HG02759 (cell line): ENCODE measurements at regions not wholly inside any gene's neighbourhood (a gene's known extent, or its start where the extent isn't known, plus 50 kb on each side); places are given as distances from the start of the nearest gene placed in this dataset.
"Not testable (repeated sequence)": the region's sequence is repeated elsewhere in the genome, so short reads cannot be mapped to it uniquely, and the experiment has no call there.

Experiments used
- ATAC-seq: cut with Tn5 transposase; IDR thresholded peaks from one replicate; pipeline ENCODE4 v1.9.1; 2021; ENCODE audit warnings: mild to moderate bottlenecking, moderate library complexity; ENCODE audit not compliant: unreplicated experiment

- ATAC-seq, result not testable (repeated sequence)
Measured at GRCh38 chr7:81374641-81375040, 395.2 kb downstream of the HGF start.

GRCh38 chr7:81370822-81371221 is 399.0 kb downstream of the HGF start:
- ATAC-seq, result no peak

GRCh38 chr7:81367326-81367931 is 402.4 kb downstream of the HGF start:
- no peak for ATAC-seq

GRCh38 chr7:81366546-81366945 is 403.3 kb downstream of the HGF start:
- no peak for ATAC-seq

- ATAC-seq, result no peak
Measured at GRCh38 chr7:81361769-81362312, 408.0 kb downstream of the HGF start.

GRCh38 chr7:81355911-81356310 is 413.9 kb downstream of the HGF start:
- no peak for ATAC-seq

GRCh38 chr7:81349044-81349443 is 420.8 kb downstream of the HGF start:
- ATAC-seq, result no peak

- no peak for ATAC-seq
Measured at GRCh38 chr7:81339946-81340345, 421.1 kb upstream of the SEMA3C start.

GRCh38 chr7:81333536-81333935 is 414.7 kb upstream of the SEMA3C start:
- no peak for ATAC-seq

- ATAC-seq, result no peak
Measured at GRCh38 chr7:81333004-81333403, 414.2 kb upstream of the SEMA3C start.

- no peak for ATAC-seq
Measured at GRCh38 chr7:81331061-81332018, 412.5 kb upstream of the SEMA3C start.

- no peak for ATAC-seq
Measured at GRCh38 chr7:81330108-81330507, 411.3 kb upstream of the SEMA3C start.

GRCh38 chr7:81327468-81328266 is 408.8 kb upstream of the SEMA3C start:
- no peak for ATAC-seq

GRCh38 chr7:81321949-81322348 is 403.1 kb upstream of the SEMA3C start:
- no peak for ATAC-seq

GRCh38 chr7:81317741-81318140 is 398.9 kb upstream of the SEMA3C start:
- ATAC-seq, result no peak

GRCh38 chr7:81308643-81309322 is 389.9 kb upstream of the SEMA3C start:
- ATAC-seq, result no peak

GRCh38 chr7:81301815-81302214 is 383.0 kb upstream of the SEMA3C start:
- ATAC-seq, result no peak

GRCh38 chr7:81300753-81301152 is 381.9 kb upstream of the SEMA3C start:
- ATAC-seq, result no peak

GRCh38 chr7:81299711-81300110 is 380.9 kb upstream of the SEMA3C start:
- no peak for ATAC-seq

GRCh38 chr7:81298951-81299666 is 380.3 kb upstream of the SEMA3C start:
- no peak for ATAC-seq
